K562 (cell line): ENCODE measurements at regions not wholly inside any gene's neighbourhood (a gene's known extent, or its start where the extent isn't known, plus 50 kb on each side); places are given as distances from the start of the nearest gene placed in this dataset.

Experiments
- CBX8 ChIP-seq: fragments of 200-600 bp; sonication (generic); IDR thresholded peaks from 2 replicates; pipeline ENCODE4 v1.6.1; 2012; ENCODE audit warnings: borderline replicate concordance, mixed run types, low read depth, mild to moderate bottlenecking, moderate library complexity, mixed read lengths, low read length, control low read depth, inconsistent platforms; ENCODE audit not compliant: poor library complexity, severe bottlenecking; ENCODE audit errors: extremely low read depth
- CTCF ChIP-seq, 3 experiments: IDR thresholded peaks in 2 of 3; conservative IDR thresholded peaks in 1 of 3; 2 replicates each; pipeline ENCODE4 v1.5.1; 2011 to 2012; ENCODE audit warnings: low read length in 3 of 3, mild to moderate bottlenecking in 3 of 3, control low read depth in 2 of 3, improper control_type of control experiment in 1 of 3, inconsistent platforms in 1 of 3, low read depth in 1 of 3, mixed read lengths in 1 of 3, moderate library complexity in 1 of 3; ENCODE audit not compliant: insufficient read depth in 2 of 3
- FOXJ2 ChIP-seq: fragments of 200-800 bp; sonication (Bioruptor generic); IDR thresholded peaks from 2 replicates; pipeline ENCODE4 v1.6.1; 2016; ENCODE audit warnings: missing genetic modification characterization, missing compliant biosample characterization
- HNRNPLL ChIP-seq: fragments of 200-400 bp; formaldehyde crosslinking; IDR thresholded peaks from 2 replicates; pipeline ENCODE4 v1.6.1; 2017; ENCODE audit warnings: low read length, low read depth, mild to moderate bottlenecking; ENCODE audit not compliant: poor library complexity, severe bottlenecking
- NFIC ChIP-seq: fragments of 450-650 bp; IDR thresholded peaks from 2 replicates; pipeline ENCODE4 v1.6.1; 2017; ENCODE audit warnings: mild to moderate bottlenecking, inconsistent platforms
- POLR2AphosphoS5 ChIP-seq: IDR thresholded peaks from 2 replicates; pipeline ENCODE4 v1.6.1; 2011; ENCODE audit warnings: mild to moderate bottlenecking, low read depth, low read length, moderate library complexity; ENCODE audit not compliant: control insufficient read depth, insufficient read depth
- REST ChIP-seq, 2 experiments: fragments of 450-650 bp; formaldehyde crosslinking in 1 of 2; IDR thresholded peaks; 2 replicates each; pipeline versions ENCODE4 v1.4.0 to v1.6.1; 2014 to 2020; ENCODE audit warnings: mild to moderate bottlenecking in 2 of 2, borderline replicate concordance in 1 of 2, low read depth in 1 of 2
- SMARCA5 ChIP-seq: fragments of 450-650 bp; IDR thresholded peaks from 2 replicates; pipeline ENCODE4 v1.6.1; 2016
- TBP ChIP-seq: optimal IDR thresholded peaks from 2 replicates; pipeline ENCODE3; 2011; ENCODE audit warnings: low read depth, low read length, improper control_type of control experiment
- ZNF274 ChIP-seq: IDR thresholded peaks from 2 replicates; pipeline ENCODE4 v1.6.1; 2011; ENCODE audit warnings: low read depth, mild to moderate bottlenecking, low read length, moderate library complexity, borderline replicate concordance
- ZNF449 ChIP-seq: fragments of 250-450 bp; sonication (Bioruptor Pico); IDR thresholded peaks from 2 replicates; pipeline ENCODE4 v1.8.0; 2022; ENCODE audit warnings: moderate library complexity, mild to moderate bottlenecking, inconsistent platforms

- TF ChIP-seq POLR2AphosphoS5 (no peak), CBX8 (no peak), CTCF (IDR thresholded peaks at IDR 0.05 in 2 of 3, conservative IDR thresholded peaks at IDR 0.05 in 1 of 3; ENCODE audit: insufficient read depth in 2 of 3, low read depth in 1 of 3, low read length in 3 of 3) (no peak), TBP (no peak), HNRNPLL (no peak), FOXJ2 (tag) (no peak), REST (IDR thresholded peaks at IDR 0.05; ENCODE audit: borderline replicate concordance) (no peak), REST (CRISPR knock-in tag; IDR thresholded peaks at IDR 0.05; ENCODE audit: low read depth) (no peak), SMARCA5 (no peak), ZNF449 (CRISPR knock-in tag) (no peak), ZNF274 (no peak), NFIC (no peak)
Observed at GRCh38 chr1:172960019-172960418, 90.7 kb downstream of the TNFSF18 start.
